ENCODE measurements at regions not wholly inside any gene's neighbourhood (a gene's known extent, or its start where the extent isn't known, plus 50 kb on each side); places are given as distances from the start of the nearest gene placed in this dataset.

GRCh38 chr12:58051378-58051777, 110.0 kb downstream of the ATP23 start:
- TF ChIP-seq POLR2A (IDR thresholded peaks at IDR 0.05; ENCODE audit: low read length) (no peak), GATA1 (IDR thresholded peaks at IDR 0.05; ENCODE audit: low read depth, low read length) (no peak)

Measured in erythroblast (primary cell).